NCI-H82 treated with DMSO at 0.1 percent for 48 hours (cell line): ENCODE measurements at regions not wholly inside any gene's neighbourhood (a gene's known extent, or its start where the extent isn't known, plus 50 kb on each side); places are given as distances from the start of the nearest gene placed in this dataset.
A peak's percentile ranks its signal among the peaks of the same experiment; 100 is the strongest.
"Not testable (repeated sequence)": the region's sequence is repeated elsewhere in the genome, so short reads cannot be mapped to it uniquely, and the experiment has no call there.

Source experiments
- DNase-seq: peaks from one replicate; lab custom pipeline; 2025; ENCODE audit not compliant: unreplicated experiment; lab: John Stamatoyannopoulos, UW

DNA sequence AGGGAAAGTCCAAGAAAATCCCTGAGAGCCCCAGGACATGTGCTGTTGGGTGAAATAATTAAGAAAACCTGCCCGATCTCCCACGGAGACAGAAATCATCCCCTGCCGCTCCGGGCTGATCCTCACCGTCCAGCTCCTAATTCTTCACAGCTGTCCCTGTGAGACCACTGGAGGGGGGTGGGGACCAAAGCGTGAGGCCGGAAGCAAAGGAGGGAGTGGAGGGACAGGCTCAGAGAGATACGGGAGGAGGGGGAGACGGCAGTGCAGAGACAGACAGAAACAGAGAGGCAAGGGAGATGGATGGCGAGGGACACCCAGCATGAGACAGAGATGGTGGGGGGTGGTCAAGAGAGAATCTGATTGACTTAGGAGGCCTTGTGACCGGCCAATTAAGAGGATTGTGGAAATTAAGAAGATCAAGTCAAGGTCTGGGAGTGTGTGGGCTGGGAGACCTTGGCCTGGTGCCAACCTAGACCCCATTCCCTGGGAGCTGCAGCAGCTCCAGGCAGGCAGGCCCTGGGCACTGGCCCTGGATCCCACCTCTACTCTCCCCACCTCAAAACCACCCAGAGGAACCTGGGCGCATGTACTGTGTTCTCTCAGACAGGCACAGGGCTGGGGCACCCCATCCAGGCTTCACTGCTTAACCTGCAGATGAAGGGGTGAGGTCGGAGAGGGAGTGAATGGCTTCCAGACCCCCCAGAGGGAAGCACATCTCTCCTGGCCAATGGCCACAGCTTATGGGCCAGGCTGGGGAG, 113.2 kb upstream of the ALDH1A3 start:
- DNase-seq, result peak; percentile 98

DNA sequence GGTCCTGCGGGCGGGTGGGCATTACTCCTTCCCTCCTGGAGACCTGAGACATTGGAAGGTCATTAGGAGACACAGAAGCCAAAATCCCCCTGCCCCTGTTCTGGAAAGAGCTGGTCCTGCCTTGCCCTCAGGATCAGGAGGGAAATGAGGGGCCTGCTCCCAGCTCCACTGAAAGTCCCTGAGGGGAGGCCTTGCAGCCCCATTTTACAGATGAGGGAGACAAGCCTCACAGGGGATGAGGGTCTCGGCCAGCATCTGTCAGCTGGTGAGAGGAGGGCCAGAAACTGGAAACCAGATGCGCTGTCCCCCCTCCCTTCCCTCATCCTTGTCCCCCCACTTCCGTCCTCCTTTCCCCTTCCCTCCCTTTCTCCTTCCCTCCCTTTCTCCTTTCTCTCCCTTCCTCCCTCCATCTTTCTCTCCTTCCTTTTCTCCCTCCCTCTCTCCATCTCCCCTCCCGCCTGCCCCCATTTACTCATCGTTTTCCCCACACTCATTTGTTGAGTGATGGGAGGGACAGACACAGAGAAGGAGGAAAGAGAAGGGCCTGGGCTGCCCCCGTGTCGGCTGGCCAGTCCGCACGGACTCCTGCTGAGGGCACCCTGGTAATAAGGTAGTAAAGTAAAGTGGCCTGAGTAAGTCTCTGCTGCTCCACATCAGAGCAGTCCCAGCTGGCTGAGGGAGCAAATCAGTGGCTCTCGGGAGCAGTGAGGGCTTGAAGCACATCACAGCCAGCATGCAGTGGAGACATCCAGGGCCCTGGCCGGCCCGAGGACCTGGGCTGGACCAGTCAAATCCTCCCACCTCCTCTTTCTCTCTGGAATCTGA, 112.4 kb upstream of the ALDH1A3 start:
- DNase-seq, result no peak

DNA sequence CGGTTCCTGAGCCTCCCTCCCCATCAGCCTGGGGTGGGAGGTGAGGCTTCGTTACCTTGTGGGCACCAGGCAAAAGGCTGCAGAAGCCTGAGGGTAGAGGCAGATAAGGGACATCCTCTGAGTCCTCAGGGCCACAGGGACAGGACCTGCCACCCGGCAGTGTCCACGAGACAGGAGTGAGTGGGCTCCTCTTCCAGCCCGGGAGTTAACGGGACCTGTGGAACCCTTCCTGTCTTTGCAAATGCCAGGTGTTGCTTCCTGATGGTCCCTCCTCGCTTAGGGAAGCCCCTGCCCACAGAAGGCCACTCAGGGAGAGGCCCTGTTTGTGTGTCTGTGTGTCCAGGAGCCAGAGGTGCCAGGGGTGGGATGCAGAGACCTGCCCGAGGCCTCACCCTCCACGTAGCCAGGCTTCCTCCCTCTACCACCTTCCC, 111.1 kb upstream of the ALDH1A3 start:
- no peak for DNase-seq

DNA sequence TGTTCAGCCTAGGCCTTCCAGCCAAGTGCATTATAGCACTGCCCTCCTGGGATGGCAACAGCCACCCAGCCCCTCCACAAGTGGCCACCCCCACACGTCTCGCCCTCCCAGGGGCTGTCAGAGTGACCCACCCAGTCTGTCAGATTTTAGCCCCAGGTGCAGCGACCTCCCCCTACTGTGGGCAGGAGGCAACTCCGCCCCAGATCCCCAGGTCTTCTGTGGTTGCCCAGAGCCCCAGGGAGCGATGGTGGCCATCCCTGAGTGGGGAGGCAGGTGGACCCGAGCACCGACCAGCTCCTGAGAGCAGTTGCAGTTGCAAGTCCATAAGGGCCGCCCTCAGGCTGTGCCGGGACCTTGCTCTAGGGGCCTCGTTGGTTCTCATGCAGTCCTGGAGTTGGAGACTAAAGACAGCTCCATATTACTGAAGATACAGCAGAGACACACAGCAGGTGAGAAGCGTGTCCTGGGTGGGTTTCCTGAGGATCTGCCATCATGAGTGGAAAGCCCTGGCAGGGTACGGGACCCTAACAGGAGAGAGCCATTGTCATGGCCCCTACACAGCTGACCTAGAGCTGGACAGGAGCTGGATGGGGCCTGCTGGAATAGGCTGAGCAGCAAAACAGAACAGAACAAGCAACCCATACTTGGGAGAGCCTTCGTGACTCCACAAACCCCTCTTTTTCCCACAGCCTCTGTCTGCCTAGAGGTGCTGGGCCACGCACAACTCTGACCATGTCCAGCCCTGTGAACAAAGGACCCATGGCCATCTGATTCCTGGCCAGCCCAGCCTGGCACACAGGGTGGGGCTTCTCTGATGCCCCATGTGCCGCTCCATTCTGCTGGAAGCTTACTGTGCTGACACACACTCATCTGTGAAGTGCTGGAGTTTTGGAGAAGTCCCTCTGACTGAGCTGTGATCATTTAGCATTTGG, 110.3 kb upstream of the ALDH1A3 start:
- DNase-seq, result no peak

DNA sequence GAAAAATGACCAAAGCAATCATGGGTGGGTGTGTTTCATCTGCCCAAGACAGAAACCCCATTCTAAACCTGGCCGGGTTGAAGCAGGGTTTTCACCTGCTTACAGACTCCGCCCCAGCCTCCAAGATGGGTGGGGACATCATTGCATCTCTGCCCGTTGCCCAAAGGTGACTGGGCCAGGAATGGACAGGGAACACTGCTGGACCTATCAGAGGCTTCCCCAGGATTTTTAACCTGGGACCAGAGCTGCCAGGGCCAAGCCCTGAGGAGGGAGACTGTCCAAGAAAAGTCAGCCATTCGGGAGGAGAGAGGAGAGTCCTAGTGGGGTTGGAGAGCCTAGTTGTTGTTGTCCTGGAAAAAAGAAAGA, 109.7 kb upstream of the ALDH1A3 start:
- DNase-seq, result no peak

DNA sequence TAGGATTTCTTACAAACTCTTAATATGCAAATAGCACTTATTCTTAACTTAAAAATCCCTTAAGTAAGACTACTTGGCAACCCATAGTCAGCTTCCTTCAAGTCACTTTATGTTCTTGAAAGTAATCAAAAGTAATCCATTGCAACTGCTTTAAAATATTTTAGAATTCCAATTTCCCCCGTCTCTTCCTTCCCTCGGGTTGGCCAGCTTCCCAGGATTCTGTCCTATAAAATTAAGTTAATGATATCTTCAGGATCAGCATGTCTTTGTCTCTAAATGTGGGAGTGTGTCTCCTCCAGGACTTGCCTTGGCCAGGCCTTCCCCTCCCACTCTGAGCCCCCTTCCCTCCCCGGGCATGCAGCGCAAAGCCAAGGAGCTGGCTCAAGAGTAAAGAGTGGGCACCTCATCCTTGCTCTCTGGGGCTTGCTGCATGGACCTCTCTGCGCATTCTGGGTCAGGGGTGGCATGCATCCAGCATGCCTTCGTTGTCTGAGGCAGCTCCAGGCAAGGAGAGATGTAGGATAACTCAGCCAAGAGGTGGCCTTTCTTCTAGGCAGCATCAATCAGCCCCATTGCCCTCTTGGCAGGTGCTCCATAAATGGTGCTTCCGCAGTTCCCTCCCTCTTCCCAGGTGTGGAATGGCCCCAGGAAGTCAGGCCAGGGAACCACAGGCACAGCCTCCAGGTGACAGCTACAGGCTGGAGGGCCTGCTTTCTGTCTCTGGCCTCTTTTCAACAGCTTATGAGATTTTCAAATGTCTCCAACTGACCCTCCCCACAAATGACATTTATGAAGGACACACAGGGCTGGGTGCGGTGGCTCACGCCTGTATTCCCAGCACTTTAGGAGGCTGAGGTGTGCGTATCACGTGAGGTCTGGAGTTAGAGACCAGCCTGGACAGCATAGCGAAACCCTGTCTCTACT, 108.7 kb upstream of the ALDH1A3 start:
- DNase-seq, result no peak

DNA sequence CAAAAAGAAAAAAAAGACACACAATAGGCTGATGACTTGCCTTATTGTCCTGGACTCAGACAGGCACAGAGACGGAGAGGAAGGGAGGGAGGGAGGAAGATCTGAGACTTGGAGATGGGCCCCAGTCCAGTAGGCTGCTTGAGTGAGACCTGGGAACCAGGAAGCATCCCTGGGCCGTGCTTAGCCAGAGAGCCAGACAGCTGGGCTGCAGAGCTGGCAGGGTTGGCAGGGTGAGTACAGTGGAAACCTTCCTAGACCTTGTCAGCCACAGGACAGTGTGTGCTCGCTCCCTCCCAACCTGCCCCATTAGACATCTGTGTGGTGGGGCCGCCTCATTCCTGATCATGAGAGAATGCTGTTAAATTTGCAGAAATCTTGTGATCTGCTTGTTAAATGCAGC, 107.9 kb upstream of the ALDH1A3 start:
- peak; percentile 3 for DNase-seq

DNA sequence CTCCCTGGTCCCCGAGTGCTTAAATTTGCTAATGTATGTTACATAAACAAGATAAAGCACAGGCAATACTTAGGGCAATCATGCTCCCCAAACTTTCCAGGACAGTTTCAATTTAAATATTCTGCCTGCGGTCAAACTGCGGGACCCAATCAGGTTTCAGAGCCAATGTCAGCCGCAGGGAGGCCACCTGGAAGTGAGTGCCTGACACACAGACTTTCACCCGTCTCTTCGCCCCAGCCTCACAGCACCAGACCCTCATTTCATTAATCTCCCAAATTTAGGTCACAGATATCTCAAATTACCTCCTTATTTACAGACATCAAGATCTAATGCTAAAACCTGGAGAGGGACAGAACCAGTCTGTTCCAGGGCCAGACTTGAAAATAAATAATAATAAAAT, 107.2 kb upstream of the ALDH1A3 start:
- peak; percentile 90 for DNase-seq

DNA sequence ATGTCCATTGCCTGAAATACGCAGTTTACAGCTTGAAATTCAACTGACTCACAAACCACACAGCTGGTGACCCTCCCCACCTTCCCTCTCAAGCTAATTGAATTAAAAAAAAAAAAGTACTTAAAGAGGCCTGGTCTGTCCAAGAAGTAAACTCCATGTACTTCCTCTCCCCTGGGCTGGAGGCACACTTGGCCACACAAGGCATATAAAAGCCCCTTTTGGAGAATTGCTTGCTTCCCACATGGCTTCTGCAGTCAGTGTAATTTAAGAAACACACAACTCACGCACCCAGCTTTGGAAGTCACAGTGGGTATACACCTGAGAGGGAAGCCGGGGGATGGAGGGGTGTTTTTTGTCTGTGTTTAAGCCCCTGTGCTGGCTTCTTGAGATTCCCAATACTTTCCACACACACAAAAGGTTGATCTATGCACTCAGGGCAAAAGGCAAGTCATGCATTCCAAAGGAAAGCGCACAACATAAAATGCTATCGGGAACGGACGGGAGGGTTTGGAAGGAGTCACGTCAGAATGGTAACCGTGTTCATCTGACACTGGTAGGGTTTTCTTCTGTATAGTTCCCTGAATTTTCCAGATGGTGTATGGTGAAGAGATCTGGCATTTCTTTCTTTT, 106.6 kb upstream of the ALDH1A3 start:
- DNase-seq, result peak; percentile 90

DNA sequence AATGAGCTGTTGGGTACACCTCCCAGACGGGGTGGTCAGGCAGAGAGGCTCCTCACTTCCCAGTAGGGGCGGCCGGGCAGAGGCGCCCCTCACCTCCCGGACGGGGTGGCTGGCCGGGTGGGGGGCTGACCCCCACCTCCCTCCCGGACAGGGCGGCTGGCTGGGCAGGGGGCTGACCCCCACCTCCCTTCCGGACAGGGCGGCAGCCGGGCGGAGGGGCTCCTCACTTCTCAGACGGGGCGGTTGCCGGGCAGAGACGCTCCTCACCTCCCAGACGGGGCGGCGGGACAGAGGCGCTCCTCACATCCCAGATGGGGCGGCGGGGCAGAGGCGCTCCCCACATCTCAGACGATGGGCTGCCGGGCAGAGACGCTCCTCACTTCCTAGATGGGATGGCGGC, 105.6 kb upstream of the ALDH1A3 start:
- DNase-seq, result not testable (repeated sequence)

DNA sequence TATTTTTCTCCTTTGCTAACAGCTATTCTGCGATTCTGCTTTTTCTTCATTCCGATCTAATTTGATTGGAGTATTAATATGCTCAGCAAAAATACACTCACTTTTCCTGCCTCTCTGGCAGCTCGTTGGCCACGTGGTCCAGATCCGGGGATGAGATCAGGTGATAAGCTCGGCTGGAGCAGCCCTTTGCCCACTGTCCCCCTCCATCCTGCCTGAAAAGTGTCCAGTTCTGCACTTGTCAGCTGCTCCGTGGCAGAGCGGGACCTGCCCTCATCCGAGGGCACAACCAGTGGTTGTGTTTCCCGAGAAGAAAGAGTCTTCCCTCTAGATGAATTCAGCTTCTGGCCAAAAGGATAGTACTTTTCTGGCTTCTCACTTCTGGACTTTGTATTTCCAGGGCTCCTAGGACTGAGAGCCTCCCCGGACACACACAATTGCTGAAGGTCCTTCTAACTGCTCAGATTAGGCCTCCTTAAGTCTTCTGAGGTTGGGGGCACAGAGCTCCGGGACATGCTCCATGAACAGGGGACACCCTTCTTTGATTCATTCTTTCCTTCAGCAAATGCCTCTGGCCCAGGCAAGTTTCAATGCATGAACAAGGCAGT, 103.9 kb upstream of the ALDH1A3 start:
- DNase-seq, result no peak

DNA sequence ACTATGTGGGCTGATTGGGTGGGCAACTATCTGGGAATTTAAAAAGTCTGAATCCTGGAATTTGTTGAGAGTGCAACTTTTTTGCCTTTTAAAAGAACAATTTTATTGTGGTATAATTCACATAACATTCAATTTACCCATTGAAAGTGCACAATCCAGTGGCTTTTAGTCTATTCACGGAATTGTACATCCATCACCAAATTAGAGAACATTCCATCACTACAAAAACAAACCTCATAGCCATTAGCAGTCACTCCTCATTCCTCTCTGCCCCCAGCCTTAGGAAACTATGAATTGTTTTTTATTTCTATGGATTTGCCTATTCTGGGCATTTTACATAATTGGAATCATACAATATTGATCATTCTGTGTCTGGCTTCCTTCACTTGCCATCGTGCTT, 101.8 kb upstream of the ALDH1A3 start:
- no peak for DNase-seq

DNA sequence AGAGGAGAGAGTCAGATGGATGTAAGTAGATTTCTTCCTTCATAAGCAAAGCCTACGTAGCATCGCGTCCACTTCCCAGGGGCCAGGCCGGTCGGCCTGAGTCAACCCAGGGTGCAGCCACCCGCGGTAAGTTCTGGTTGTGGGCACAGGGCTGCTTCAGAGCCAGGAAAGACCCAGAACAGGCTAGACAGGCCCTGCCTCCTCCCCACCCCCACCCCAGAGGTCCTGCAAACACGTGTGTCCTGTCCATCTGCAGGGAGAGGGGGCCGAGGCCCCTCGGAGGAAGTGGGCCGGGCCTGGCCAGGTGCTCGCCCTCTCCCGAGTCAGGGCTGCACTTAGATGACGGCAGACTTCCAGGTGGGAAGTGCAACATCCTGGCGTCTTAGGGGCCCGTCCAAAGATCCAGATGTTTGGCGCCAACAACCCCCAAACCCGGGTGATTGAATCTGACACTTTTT, 100.8 kb upstream of the ALDH1A3 start:
- DNase-seq, result no peak

DNA sequence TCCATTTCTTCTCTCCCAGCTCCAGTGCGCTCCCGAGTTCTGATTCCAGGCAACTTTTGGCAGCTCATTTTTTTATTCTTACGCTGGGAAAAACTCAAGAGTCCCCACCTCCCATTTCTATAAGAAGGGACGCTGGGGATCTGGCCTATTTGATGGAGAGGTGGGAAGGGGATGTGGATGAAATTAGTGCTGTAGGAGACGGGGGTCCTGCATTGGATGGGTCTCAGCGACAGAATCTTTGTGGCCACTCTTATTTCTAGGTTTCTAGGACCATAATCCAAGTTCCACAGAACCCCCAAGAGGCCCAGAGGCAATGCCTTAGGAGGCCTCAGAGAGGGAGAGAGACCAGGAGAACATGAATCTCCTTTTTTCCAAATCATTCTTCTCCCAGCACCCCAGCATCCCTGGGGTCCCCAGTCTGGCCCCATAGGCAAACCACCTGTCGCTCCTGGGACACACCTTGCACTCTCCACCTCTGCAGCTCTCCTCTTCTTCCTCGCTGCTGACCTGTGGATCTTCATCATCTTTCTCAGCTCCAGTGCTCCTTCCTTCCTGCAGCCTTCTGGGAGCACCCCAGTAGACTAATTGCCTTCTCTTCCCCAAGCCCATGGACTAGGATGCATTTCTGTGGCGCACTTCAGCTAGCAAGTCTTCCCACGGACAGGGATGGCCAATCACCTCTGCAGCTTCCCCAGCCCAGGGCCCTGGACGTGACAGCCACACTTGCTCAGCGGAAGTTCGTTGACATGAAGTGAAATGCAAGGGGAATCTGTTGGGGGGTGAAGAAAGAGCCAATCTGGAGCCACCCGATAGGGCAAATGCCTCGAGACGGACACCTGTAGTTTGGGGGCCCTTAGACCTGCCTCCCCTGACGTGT, 100.1 kb upstream of the ALDH1A3 start:
- DNase-seq, result no peak

DNA sequence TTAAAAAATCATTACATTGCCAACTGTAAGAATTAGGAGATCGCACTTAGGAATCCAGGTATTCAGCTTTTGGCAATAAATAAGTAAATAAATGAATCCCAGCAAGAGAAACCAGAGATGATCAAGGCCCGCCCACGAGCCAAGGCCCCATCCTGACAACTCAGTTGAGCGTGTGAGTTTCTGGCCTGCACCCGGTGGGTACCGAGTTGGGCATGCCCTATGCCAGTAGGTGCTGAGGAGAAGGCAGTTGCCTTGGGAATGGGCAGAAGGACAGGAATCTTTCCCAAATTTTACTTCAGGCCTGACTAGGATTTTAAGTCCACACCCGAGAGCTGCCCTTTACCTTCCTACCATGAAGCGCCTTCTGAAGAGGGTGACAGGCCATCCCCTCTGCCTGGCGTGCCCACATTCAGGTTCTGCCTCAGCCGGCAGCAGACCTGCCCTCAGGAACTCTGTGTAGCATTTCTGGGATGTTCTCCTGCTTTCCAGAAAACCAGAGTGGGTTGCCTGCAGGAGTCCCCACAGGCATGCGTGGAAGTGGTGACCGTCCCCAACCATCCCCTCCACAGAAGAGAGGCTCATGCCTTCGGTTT, 99.3 kb upstream of the ALDH1A3 start:
- no peak for DNase-seq

DNA sequence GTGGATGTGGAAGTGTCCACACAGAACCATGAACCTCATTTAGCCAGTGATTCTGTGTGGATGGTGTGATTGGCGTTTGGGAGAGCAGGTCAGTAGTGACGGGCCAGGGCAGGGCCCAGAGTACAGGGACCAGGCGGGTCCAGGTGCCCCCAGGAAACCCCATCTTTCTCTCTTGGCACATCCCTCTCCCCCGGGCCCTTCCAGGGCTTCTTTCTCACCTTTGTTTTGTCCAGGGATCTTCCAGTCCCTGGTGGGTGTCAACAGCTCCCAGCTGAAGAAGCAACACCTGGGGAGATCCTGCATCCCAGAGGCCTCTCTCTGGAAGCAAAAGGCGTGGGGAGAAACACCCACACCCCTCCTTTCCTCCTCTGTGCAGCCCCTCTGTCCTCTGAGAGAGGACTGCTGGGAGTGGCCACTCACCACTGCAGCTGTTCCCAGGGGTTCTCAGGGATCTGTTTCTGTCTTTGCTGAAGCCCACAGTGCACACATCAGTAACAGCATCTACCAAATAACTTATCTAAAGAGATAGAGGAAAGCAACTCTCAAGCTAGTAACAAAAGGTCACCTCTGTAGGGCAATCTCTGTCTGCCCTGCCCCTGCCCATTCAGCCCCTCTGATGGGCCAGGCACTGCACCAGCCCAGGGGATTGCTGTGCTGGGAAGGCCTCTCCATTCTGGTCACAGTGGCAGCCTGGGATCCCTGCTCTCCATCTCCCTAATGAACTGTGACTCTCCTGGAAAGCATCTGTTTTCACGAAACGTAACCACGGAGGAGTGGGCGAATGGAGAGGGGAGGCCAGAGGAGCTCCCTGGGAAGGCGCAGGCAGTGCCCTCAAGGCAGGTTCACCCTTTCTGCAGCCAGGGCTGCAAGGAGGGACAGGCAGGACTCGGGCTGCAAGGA, 98.3 kb upstream of the ALDH1A3 start:
- no peak for DNase-seq

DNA sequence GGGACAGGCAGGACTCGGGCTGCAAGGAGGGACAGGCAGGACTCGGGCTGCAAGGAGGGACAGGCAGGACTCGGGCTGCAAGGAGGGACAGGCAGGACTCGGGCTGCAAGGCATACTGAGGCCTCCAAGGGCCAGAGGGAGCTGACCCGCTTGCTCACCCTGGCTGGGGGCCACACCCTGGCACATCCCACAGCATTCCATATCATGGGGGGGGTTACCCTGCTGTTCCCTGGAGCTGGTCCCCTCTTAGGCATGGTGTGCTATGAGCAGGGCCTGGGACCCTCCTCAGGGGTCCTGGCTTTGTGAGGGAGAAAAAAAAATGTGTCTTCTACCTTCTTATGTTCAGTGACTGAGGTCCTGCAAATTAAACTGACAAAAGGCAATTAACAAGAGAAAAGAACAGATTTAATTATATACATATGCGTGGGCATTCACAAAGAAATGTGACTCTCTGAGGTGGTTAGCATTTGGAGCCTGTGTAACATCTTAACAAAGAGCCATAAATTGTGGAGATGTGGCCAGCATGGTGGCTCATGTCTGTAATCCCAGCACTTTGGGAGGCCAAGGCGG, 97.6 kb upstream of the ALDH1A3 start:
- DNase-seq, result no peak
